ENCODE measurements at regions not wholly inside any gene's neighbourhood (a gene's known extent, or its start where the extent isn't known, plus 50 kb on each side); places are given as distances from the start of the nearest gene placed in this dataset.
"Not testable (repeated sequence)": the region's sequence is repeated elsewhere in the genome, so short reads cannot be mapped to it uniquely, and the experiment has no call there.

DNA sequence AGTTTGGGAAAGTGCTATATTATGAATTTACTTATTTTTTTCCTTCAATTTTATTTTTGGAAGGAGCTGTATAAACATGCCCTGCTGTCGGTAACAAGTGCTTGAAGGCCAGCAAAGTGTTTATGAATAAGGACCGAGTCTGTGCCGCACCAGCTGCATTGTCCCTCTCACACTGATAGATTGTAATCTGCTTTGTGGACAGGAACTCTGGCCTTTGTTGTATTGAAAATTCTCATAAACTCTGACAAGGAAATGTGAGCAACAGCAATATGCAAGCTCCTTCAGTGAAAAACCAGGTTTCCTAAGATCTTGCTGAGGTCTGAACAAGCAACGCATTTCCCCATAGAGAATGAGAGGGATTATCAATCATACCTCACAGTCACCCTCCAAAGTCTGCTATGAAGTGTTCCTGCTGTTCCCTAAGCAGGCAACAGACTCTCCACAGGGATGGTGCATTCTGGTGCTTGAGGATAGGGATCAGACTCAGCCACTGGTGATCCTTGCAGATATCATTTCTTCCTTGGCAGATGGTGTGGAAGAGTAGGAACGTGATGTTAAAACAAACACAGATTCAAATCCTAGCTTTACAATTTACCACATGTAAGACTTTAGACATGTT is 109.6 kb downstream of the KCNJ2 start:
- no peak for DNase-seq (ENCODE audit: low read depth)

DNA sequence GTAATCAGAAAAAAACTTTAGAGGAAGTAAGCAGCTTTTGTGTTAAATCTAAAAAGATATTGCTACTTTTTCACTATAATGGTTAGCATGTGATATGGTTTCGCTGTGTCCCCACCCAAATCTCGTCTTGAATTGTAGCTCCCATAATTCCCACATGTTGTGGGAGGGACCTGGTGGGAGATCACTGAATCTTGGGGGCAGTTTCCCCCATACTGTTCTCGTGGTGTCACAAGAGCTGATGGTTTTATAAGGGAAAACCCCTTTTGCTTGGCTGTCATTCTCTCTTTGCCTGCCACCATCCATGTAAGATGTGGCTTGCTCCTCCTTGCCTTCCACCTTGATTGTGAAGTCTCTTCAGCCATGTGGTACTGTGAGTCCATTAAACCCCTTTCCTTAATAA is 117.1 kb downstream of the KCNJ2 start:
- DNase-seq (ENCODE audit: low read depth), result no peak

DNA sequence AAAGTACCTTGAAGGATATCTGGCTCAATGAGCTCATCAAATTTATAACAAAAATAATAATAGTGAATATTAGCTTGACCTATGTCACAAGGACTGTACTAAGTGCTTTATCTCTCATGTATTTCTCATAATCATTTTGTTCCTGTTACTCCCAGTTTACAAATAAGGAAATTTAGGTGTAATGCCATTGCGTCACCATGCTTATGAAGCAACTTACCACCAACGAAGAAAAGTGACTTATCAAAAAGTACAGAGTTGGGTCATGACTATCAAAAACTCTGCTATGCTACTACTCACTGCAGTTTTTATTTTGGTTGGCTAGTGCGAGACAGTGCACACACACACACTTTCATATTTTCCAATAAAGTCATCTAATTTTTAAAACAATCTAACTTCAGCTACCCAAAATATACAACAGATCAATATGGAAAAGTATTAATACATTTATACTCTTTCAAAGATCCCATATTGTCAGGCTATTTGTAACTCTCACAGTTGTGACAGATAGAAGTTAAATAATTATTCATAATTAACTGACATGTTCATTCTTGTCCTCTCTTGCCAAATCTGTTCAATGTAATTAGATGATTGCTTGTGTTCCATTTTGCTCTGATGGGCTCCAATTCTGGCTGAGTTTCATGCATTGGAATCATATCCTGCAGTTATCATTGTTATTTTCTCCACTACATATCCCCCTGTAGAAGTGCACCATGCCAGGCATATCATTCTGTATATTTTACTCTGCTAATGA is 119.4 kb downstream of the KCNJ2 start:
- no peak for DNase-seq (ENCODE audit: low read depth)

DNA sequence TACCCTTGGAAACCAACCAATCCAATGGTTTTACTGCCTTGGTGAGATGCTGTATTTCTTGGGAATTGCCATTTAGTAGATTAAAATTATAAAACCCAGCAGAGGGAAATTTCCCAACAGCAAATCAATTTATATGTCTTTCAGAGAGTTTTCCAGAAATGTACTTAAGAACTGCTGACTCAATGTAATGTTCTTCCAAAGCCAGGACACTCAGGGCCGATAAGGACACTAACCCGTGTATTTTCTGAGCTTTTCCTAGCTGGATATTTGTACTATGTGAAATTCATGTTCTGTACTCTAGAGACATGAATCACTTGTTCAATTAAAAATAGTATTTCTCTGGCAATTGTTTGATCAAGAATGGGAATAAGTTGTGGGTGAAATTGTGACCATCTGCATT is 121.4 kb downstream of the KCNJ2 start:
- no peak for DNase-seq (ENCODE audit: low read depth)

DNA sequence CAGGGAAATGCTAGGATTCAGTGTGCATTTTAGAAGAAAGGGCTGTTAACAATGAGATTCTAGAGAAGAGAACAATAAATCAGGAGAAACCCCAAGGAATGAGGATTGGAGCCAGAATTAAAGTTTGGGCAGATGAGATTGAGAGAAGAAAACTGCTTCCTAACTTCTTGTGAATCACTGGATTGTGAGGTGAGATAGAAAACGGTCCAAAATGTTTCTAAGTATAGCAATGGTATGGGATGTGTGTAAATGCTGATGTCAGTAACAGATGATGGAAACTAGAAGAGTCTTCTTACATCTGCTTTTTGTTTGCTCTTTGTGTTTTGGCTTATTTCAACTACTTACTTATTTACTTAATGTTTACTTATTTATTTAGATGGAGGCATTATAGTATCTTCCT is 123.0 kb downstream of the KCNJ2 start:
- DNase-seq (ENCODE audit: low read depth), result no peak

DNA sequence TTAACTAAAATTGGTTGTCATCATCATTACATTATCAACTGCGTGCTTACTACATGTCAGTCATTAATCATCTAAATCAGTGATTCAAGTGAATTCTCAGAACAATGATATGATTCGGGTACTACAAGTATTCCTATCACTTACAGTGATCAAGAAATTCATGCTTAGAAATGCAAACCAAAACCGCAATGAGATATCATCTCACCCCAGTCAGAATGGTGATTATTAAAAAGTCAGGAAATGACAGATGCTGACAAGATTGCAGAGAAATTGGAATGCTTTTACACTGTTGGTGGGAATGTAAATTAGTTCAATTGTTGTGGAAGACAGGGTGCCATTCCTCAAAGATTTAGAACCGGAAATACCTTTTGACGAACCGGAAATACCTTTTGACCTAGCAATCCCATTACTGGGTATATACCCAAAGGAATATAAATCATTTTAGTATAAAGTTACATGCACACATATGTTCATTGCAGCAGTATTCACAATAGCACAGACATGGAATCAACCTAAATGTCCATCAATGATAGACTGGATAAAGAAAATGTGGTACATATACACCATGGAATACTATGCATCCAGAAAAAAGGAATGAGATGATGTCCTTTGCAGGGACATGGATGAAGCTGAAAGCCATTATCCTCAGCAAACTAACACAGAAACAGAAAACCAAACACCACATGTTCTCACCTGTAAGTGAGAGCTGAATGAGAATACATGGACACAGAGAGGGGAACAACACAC is 124.4 kb downstream of the KCNJ2 start:
- DNase-seq (ENCODE audit: low read depth), result not testable (repeated sequence)

DNA sequence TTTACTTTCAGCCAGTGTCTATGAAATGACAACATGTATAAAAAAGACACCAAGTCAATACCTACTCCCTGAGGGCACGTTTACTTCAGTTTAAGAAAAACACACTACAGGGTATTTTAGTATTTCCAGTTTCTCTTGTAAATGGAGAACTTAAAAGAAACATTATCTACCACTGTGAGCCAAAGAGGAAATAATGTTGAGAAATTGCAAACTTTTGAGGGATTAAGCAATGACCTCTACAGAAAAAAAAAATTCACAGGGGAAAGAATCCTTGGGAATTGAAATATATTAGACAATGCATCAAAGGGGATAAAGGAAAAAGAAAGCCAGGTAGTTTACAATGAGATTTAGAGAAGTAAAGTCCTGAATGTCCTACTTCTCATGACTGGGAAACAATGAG is 126.0 kb downstream of the KCNJ2 start:
- no peak for DNase-seq (ENCODE audit: low read depth)

DNA sequence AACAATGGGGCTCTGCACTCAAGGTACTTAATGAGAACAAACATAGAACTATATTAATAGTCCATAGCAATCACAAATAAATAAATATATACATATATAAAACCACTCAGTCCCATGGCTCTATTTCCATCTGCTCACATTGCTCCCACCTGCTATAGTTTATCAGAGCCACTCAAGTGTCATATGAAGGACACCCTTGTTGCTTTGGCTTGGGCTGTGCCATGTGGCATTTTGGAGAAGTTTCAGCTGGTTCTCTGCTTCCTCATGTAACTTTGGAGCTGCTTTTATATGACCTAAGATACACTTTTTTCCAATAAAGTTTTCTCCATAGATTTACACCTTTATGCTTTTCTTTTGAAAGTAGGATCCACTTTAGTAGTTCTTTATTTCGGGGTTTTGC is 126.4 kb downstream of the KCNJ2 start:
- peak; percentile 73 for DNase-seq (ENCODE audit: low read depth)

DNA sequence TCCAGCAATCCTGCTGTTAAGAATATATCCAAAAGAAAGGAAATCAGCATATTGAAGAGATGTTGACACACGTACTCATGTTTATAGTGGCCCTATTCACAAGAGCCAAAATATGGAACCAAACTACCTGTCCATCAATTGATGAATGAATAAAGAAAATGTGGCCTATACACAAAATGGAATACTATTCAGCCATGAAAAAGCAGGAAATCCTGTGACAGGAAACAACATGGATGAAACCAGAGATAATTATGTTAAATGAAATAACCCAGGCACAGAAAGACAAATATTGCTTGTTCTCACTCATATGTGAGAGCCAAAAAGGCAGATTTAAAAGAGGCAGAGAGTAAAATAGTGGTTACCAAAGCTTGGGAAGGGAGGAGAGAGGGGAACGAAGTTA is 127.1 kb downstream of the KCNJ2 start:
- no peak for DNase-seq (ENCODE audit: low read depth)

DNA sequence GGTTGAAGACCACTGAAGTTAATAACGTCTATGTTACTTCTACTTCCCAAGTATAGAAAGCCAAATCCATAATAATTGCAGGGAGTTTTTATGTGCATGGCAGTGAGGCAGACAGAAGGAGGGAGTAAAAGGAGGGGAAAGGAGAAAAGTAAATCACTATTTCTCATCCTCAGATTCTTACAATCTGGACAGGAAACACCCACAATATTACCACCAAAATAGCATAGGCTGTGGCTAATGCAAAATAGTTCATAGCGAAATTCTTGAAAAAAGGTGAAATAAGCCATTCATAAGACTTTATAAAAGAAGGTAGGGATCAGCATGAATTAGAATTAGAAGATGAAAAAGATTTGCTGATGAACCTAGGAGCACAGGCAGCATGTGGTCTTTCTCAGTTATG is 128.1 kb downstream of the KCNJ2 start:
- no peak for DNase-seq (ENCODE audit: low read depth)

DNA sequence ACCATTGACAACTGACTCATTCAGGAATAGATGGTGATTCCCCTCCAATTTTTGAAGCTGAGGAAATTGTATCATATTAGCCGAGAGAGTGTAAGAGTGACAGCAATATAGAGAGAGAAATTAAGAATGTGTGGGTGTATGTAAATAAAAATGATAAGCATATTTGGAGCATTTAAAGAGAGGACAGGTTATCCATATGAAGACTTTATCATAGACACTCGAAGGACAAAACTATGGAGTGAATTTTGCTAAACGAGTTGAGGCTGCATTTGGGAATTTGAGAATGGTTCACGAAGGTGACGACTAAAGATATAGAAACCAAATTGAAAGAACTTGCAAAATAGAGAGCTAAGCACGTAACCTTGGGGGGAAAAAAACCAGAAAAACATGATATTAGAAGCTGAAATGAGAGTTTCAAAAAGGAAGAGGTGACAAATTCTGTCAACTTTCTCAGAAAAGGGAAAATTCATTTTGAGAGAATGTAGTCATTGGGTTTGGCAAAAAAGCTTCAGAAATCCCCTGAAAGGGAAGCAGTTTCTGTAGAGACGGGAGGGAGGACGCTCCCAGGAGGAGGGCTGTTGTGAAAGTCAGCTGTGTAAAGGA is 129.7 kb downstream of the KCNJ2 start:
- DNase-seq (ENCODE audit: low read depth), result no peak

DNA sequence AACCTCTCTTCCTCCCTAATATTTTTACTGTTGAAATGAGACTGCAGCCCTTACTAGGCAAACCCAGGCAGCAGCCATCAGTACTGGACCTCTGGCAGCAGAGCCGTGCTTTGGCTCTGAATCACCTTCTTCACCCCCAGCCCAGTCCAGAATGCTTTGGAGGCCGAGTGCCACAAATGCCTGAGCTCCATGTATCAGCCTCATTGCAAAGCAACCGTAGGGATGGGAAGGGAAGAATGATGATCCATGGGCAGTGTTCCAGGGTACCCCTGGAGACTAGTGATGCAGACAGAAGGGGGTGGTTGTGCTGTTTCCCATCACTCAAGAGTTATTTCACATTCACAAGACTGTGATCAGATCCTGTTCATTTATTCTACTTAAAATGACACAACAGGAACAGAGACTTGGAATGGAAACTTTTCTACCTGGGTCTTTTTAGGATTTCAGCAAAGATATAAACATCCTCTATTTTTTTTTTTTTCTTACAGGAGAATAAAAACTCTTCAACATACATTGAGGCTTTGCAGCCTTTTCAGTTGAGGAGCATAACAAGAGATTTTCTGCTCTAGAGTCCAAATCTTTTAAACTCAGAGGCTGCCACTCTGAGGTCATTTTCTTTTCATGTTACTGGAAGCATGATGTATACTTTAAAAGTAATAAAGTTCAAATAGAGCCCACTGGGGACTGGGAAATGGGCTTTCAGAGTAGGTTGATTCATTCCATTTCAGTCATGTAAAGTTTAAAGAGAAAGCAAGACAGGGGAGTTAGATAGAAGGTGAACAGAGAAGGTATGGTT is 138.3 kb downstream of the KCNJ2 start:
- peak; percentile 60 for DNase-seq (ENCODE audit: low read depth)

DNA sequence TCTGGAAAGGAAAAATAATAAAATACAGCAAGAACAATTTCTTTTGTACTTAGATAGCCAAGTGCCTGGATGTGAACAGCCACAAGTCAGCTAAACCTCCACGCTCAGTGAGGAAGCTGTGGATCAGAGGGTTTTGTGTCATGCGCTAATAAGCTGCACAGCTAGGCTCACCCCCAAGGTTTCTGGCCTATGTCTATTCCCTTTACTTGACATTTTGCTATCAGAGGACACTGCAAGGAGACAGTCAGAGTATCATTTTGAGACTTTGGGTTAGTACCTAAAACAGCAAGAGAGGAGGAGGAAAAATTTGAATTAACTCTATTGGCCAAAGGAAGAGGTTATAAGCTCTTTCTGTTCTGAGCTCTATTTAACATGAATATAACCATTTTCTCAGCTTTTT is 139.3 kb downstream of the KCNJ2 start:
- DNase-seq (ENCODE audit: low read depth), result no peak

DNA sequence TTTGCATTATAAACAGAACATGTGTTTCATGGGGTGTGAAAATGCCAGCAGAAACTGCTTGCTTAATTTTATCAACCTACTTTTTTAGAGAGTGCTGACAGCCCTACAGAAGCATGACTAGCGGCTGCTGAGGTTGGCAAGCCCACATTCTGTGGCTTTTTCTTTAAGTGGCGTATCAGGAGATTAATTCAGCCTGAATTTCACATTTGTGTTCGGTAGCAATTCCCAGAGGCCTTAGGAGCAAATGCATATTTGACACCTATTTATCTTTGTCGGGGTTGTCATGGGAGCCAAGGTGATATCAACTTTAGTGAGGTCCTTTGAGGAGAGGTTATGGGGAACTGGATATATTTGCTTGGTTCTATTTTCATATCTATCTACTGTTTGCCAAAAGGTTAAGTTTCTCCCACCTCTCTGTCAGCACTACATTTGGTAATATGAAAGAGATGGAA is 140.9 kb downstream of the KCNJ2 start:
- peak; percentile 83 for DNase-seq (ENCODE audit: low read depth)

DNA sequence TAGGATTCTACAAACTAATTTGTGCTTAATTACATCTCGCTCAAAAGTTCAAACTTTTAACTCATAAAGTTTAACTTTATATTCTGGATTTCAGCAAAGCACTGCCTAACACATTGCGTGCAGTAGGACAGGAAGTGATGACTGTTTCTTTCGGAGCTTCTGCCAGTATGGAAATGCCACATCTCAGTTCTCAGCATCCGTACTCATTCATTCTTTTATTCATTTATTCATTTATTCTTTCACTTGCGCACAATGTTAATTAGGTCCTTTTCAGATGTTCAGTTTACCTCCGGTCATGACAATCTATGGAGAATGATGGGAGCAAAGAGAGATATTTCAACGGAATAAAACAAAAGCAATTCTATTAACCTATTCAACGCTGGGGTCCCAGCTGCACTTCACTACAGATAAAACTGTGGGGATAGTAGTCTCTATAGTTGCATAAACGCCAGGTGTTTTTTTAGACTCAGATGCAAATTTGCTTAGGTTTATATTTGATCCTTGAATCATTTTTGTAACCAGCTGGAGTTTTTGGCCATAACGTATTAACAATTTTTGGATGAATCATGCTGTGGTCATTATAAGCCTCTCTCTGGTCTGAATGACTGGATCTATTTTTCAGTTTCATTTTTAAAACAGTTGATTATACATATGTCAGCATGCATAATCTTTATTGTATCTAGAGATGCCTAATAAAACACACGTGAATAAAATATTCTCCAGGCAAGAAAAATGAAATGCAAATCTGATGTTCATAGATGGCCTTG is 143.9 kb downstream of the KCNJ2 start:
- peak; percentile 69 for DNase-seq (ENCODE audit: low read depth)

DNA sequence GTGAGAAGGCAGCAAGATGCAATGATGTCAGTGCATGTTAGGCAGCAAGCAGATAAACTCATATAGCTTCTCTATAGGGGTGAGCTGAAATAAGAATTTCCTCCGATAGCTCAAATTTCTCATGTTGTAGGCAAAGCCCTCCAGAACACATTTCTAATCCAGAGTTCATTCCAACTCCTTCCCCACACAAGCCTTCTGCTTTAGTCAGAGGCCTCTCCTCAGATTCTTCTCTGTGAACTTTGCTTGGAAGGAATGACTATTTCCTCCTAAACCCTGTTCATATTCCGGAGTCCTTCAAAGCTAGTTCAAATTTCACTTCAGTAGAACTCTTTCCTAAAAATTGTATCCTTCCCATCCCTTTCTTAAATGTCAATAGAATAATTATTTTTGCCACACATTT is 144.8 kb downstream of the KCNJ2 start:
- DNase-seq (ENCODE audit: low read depth), result peak; percentile 68

DNA sequence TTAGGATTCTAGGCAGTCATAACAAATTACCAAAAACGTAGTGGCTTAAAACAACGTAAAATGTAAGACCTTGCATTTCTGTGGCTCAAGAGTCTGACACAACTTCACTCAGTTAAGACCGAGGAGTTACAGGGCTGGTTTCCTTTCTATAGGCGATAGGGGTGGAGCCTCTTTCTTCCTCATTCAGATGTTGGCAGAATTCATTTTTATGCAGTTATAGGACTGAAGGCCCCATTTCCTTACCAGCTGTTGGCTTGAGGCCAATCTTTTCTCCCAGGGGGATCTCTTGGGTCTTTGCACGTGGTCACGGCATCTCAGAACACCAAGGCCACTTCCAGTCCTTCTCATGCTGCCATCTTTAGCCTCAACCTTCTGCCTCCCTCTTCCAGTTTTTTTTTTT is 145.2 kb downstream of the KCNJ2 start:
- DNase-seq (ENCODE audit: low read depth), result peak; percentile 34

DNA sequence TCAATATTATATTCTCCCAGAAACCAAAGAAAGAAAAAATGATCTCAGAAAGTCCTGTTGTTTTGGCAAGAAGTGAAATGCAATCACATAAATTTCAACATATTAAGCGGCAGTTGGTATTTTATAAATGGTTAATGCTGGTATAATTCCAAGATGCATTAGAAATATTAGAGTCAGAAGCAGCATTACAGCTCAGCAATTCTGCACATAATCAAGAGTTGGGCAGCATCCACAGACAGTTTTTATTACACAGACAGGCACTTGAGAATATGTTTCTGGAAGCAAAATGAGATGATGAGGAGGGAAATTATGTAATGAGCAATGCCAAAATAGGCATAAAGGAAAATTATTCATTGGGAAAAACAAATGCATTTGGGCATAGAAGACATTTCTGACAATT is 148.1 kb downstream of the KCNJ2 start:
- no peak for DNase-seq (ENCODE audit: low read depth)

DNA sequence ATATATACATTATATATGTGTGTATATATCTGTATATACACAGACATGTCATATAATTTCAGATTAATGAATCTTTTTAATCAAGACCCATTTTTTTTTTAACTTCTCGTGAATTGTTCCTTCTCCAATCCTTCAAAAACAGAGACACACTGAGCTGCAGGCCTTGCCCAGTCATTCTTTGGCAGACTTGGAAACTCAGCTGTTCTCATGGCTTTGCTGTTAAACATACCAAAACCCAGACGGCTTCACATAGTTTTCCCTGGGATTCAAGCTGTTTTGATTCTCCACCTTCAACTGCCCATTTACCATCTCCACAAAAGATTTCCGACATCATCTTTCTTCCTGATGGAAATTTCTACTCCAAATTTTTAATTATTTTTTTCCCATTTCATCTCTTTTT is 148.7 kb downstream of the KCNJ2 start:
- peak; percentile 74 for DNase-seq (ENCODE audit: low read depth)

DNA sequence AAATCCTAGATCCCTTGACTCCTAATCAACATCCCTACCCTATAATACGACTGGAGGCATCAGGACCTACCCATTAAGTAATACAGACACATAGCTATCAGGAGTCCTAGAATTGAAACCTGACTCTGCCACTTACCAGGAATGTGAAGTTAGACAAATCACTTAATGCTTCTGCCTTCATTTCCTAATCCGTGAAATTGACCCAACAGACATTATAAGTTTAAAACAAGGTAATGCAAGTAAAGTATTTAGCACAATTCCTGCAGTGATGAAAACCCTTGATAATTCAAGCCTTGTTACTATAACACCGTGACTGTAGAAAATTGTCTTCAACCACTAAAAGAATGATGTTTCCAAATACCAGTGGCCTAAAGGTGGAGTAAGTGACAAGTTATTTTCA is 150.2 kb downstream of the KCNJ2 start:
- no peak for DNase-seq (ENCODE audit: low read depth)
